ENCODE measurements at regions not wholly inside any gene's neighbourhood (a gene's known extent, or its start where the extent isn't known, plus 50 kb on each side); places are given as distances from the start of the nearest gene placed in this dataset.
"Not testable (repeated sequence)": the region's sequence is repeated elsewhere in the genome, so short reads cannot be mapped to it uniquely, and the experiment has no call there.

- no peak for FAIRE-seq
- DNase-seq (ENCODE audit: low spot score), result no peak
These were observed 719.5 kb upstream of the SLIT2 start for GRCh38 chr4:19531906-19532848.

GRCh38 chr4:19523964-19524363 lies 727.7 kb upstream of the SLIT2 start:
- FAIRE-seq (no peak), DNase-seq (ENCODE audit: low spot score) (no peak)

GRCh38 chr4:19522966-19523365 lies 728.7 kb upstream of the SLIT2 start:
- DNase-seq (ENCODE audit: low spot score), result no peak
- no peak for FAIRE-seq

GRCh38 chr4:19520939-19521520 lies 730.7 kb upstream of the SLIT2 start:
- FAIRE-seq (no peak), DNase-seq (ENCODE audit: low spot score) (no peak)

- FAIRE-seq (no peak), DNase-seq (ENCODE audit: low spot score) (no peak)
These were observed 737.2 kb upstream of the SLIT2 start for GRCh38 chr4:19514276-19515070.

- no peak for FAIRE-seq
- DNase-seq (ENCODE audit: low spot score), result no peak
These were observed 739.6 kb upstream of the SLIT2 start for GRCh38 chr4:19512086-19512485.

GRCh38 chr4:19510993-19511392 lies 740.7 kb upstream of the SLIT2 start:
- DNase-seq (ENCODE audit: low spot score) (no peak), FAIRE-seq (no peak)

GRCh38 chr4:19508442-19508841 lies 743.3 kb upstream of the SLIT2 start:
- FAIRE-seq, result no peak
- DNase-seq (ENCODE audit: low spot score), result no peak

- FAIRE-seq (no peak), DNase-seq (ENCODE audit: low spot score) (no peak)
These were observed 754.0 kb upstream of the SLIT2 start for GRCh38 chr4:19497705-19498104.

GRCh38 chr4:19496756-19497155 lies 754.9 kb upstream of the SLIT2 start:
- FAIRE-seq, result no peak

GRCh38 chr4:19494961-19495360 lies 756.7 kb upstream of the SLIT2 start:
- DNase-seq (ENCODE audit: low spot score) (no peak), FAIRE-seq (no peak)

More at GRCh38 chr4:19496756-19497155, 754.9 kb upstream of the SLIT2 start:
- no peak for DNase-seq (ENCODE audit: low spot score)

- FAIRE-seq (no peak), DNase-seq (ENCODE audit: low spot score) (no peak)
These were observed 759.1 kb upstream of the SLIT2 start for GRCh38 chr4:19492606-19493005.

GRCh38 chr4:19486400-19486799 lies 765.3 kb upstream of the SLIT2 start:
- DNase-seq (ENCODE audit: low spot score) (peak; percentile 10), FAIRE-seq (no peak)

GRCh38 chr4:19478791-19479190 lies 772.9 kb upstream of the SLIT2 start:
- no peak for FAIRE-seq

GRCh38 chr4:19473569-19473968 lies 778.1 kb upstream of the SLIT2 start:
- DNase-seq (ENCODE audit: low spot score) (no peak), FAIRE-seq (no peak)

More at GRCh38 chr4:19478791-19479190, 772.9 kb upstream of the SLIT2 start:
- DNase-seq (ENCODE audit: low spot score), result no peak

- FAIRE-seq, result no peak
These were observed 779.0 kb upstream of the SLIT2 start for GRCh38 chr4:19472666-19473065.

GRCh38 chr4:19470001-19470400 lies 781.7 kb upstream of the SLIT2 start:
- FAIRE-seq, result not testable (repeated sequence)

More at GRCh38 chr4:19472666-19473065, 779.0 kb upstream of the SLIT2 start:
- no peak for DNase-seq (ENCODE audit: low spot score)

GRCh38 chr4:19462117-19462516 lies 789.6 kb upstream of the SLIT2 start:
- DNase-seq (ENCODE audit: low spot score) (no peak), FAIRE-seq (no peak)

More at GRCh38 chr4:19470001-19470400, 781.7 kb upstream of the SLIT2 start:
- DNase-seq (ENCODE audit: low spot score), result not testable (repeated sequence)

GRCh38 chr4:19455850-19456602 lies 795.7 kb upstream of the SLIT2 start:
- DNase-seq (ENCODE audit: low spot score) (no peak), FAIRE-seq (no peak)

GRCh38 chr4:19455196-19455595 lies 796.5 kb upstream of the SLIT2 start:
- FAIRE-seq (no peak), DNase-seq (ENCODE audit: low spot score) (no peak)

- DNase-seq (ENCODE audit: low spot score) (no peak), FAIRE-seq (no peak)
These were observed 813.5 kb upstream of the SLIT2 start for GRCh38 chr4:19438233-19438632.

Measured in RCC 7860 (cell line).